ENCODE measurements at regions not wholly inside any gene's neighbourhood (a gene's known extent, or its start where the extent isn't known, plus 50 kb on each side); places are given as distances from the start of the nearest gene placed in this dataset.

DNA sequence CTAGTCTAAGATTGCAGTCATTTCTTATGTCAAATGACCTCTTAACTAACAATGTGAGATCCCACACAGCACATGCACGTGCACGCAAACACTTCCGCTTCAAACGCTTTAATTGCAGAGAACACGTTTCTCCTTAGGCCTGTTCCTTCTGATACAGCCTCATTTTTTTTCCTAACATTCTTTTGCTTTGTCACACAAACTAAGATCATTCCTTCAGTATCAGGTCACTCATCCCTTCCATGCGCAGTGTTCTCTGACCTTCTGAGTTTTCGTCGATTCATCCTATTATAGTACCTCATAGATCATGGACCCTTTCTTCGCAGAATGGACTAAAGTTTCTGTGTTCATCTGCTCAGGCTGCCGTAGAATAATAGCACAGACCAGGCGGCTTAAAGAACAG lies 327.1 kb upstream of the CDH19 start:
- DNase-seq (ENCODE audit: low spot score), result no peak
- TF ChIP-seq EGR1 (IDR thresholded peaks at IDR 0.05; ENCODE audit: low read depth in 2 of 2) (no peak), HNF4G (IDR thresholded peaks at IDR 0.05) (no peak), JUND (IDR thresholded peaks at IDR 0.05) (no peak), YY1 (IDR thresholded peaks at IDR 0.05) (no peak), ZBTB33 (IDR thresholded peaks at IDR 0.05) (no peak), FOXA1 (IDR thresholded peaks at IDR 0.05) (no peak), RXRA (IDR thresholded peaks at IDR 0.05) (no peak), TAF1 (conservative IDR thresholded peaks at IDR 0.05) (no peak), FOXA2 (IDR thresholded peaks at IDR 0.05) (no peak)
- TF ChIP-seq, protein P1, sequence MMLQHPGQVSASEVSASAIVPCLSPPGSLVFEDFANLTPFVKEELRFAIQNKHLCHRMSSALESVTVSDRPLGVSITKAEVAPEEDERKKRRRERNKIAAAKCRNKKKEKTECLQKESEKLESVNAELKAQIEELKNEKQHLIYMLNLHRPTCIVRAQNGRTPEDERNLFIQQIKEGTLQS (IDR thresholded peaks at IDR 0.05), result no peak
- TF ChIP-seq, protein P2, sequence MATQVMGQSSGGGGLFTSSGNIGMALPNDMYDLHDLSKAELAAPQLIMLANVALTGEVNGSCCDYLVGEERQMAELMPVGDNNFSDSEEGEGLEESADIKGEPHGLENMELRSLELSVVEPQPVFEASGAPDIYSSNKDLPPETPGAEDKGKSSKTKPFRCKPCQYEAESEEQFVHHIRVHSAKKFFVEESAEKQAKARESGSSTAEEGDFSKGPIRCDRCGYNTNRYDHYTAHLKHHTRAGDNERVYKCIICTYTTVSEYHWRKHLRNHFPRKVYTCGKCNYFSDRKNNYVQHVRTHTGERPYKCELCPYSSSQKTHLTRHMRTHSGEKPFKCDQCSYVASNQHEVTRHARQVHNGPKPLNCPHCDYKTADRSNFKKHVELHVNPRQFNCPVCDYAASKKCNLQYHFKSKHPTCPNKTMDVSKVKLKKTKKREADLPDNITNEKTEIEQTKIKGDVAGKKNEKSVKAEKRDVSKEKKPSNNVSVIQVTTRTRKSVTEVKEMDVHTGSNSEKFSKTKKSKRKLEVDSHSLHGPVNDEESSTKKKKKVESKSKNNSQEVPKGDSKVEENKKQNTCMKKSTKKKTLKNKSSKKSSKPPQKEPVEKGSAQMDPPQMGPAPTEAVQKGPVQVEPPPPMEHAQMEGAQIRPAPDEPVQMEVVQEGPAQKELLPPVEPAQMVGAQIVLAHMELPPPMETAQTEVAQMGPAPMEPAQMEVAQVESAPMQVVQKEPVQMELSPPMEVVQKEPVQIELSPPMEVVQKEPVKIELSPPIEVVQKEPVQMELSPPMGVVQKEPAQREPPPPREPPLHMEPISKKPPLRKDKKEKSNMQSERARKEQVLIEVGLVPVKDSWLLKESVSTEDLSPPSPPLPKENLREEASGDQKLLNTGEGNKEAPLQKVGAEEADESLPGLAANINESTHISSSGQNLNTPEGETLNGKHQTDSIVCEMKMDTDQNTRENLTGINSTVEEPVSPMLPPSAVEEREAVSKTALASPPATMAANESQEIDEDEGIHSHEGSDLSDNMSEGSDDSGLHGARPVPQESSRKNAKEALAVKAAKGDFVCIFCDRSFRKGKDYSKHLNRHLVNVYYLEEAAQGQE (IDR thresholded peaks at IDR 0.05), result no peak
- Histone ChIP-seq H3K4me1 (ENCODE audit: control insufficient read depth in 4 of 4, insufficient read depth in 4 of 4, low read length in 3 of 4) (no peaks in the 10 kb centered on the region), H3K4me3 (ENCODE audit: low read depth in 1 of 3, low read length in 3 of 3) (no peak overlapping the region), H3K36me3 (ENCODE audit: control insufficient read depth in 4 of 4, insufficient read depth in 3 of 4, low read depth in 1 of 4, low read length in 3 of 4) (no peaks in the 10 kb centered on the region), H3K9me3 (ENCODE audit: control insufficient read depth in 4 of 4, low read length in 3 of 4) (no peaks in the 10 kb centered on the region), H3K27me3 (ENCODE audit: control insufficient read depth in 4 of 4, insufficient read depth in 4 of 4, low read length in 3 of 4) (no peaks in the 10 kb centered on the region), H3K27ac (ENCODE audit: low read depth in 1 of 2, low read length in 2 of 2) (no peak overlapping the region), H3K9ac (ENCODE audit: low read depth in 1 of 2, low read length in 2 of 2) (no peak overlapping the region)
- WGBS, result 88% methylated on average over 11 of the region's 11 CpGs

DNA sequence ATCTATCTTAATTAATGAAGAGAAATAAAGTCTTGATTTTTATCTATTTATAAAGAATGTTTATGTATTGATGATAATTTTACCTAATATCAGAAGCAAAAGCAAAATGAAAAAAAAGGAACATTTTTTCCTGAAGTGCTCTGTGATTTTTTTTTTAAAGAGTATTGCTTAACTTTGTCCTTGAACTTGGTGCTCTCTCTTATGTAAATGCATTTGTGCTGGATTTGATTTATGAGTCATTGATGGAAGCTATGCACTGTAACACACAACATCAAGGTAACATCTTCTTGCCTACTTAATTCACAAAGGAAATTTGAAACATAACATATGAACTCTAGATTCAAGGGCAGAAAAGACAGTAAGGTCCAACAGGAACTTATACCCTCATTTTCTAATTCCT lies 312.9 kb upstream of the CDH19 start:
- DNase-seq (ENCODE audit: low spot score), result no peak
- no peaks in the 10 kb centered on the region for H3K36me3 ChIP-seq (ENCODE audit: control insufficient read depth in 4 of 4, insufficient read depth in 3 of 4, low read depth in 1 of 4, low read length in 3 of 4)
- TF ChIP-seq JUND (IDR thresholded peaks at IDR 0.05) (peak; percentile 39 to 55), HNF4G (IDR thresholded peaks at IDR 0.05) (no peak), MAX (IDR thresholded peaks at IDR 0.05) (no peak), EGR1 (IDR thresholded peaks at IDR 0.05; ENCODE audit: low read depth in 2 of 2) (no peak), CTCF (IDR thresholded peaks at IDR 0.05; ENCODE audit: low read depth, low read length, missing input control) (no peak), RXRA (IDR thresholded peaks at IDR 0.05) (peak; percentile 20 to 39), HNF4A (conservative IDR thresholded peaks at IDR 0.05) (peak; percentile 35 to 65)
- TF ChIP-seq, protein P1 (IDR thresholded peaks at IDR 0.05), result peak; percentile 26
- H3K27ac ChIP-seq (ENCODE audit: low read depth in 1 of 2, low read length in 2 of 2), result no peak overlapping the region
- no peaks in the 10 kb centered on the region for H3K4me1 ChIP-seq (ENCODE audit: control insufficient read depth in 4 of 4, insufficient read depth in 4 of 4, low read length in 3 of 4)
- H3K4me3 ChIP-seq (ENCODE audit: low read depth in 1 of 3, low read length in 3 of 3), result no peak overlapping the region
- no peaks in the 10 kb centered on the region for H3K9me3 ChIP-seq (ENCODE audit: control insufficient read depth in 4 of 4, low read length in 3 of 4)
- H3K27me3 ChIP-seq (ENCODE audit: control insufficient read depth in 4 of 4, insufficient read depth in 4 of 4, low read length in 3 of 4), result no peaks in the 10 kb centered on the region
- no peak overlapping the region for H3K9ac ChIP-seq (ENCODE audit: low read depth in 1 of 2, low read length in 2 of 2)

All from liver (tissue), 8 donors.